Activated CD8-positive, alpha-beta memory T cell treated with anti-CD3 and anti-CD28 coated beads for 24 hours (primary cell): ENCODE measurements at regions not wholly inside any gene's neighbourhood (a gene's known extent, or its start where the extent isn't known, plus 50 kb on each side); places are given as distances from the start of the nearest gene placed in this dataset.
"Not testable (repeated sequence)": the region's sequence is repeated elsewhere in the genome, so short reads cannot be mapped to it uniquely, and the experiment has no call there.

Experiments
- DNase-seq: peaks from one replicate; pipeline ENCODE4 v3.0.0-alpha.2; 2020

- no peak for DNase-seq
These were observed 465.8 kb upstream of the ANO5 start for GRCh38 chr11:21727102-21727501.

- DNase-seq: no peak
These were observed 456.5 kb upstream of the ANO5 start for GRCh38 chr11:21736404-21736803.

GRCh38 chr11:21752475-21753243 lies 440.2 kb upstream of the ANO5 start:
- DNase-seq: peak; percentile 56

- DNase-seq: not testable (repeated sequence)
These were observed 439.6 kb upstream of the ANO5 start for GRCh38 chr11:21753244-21753767.

DNA sequence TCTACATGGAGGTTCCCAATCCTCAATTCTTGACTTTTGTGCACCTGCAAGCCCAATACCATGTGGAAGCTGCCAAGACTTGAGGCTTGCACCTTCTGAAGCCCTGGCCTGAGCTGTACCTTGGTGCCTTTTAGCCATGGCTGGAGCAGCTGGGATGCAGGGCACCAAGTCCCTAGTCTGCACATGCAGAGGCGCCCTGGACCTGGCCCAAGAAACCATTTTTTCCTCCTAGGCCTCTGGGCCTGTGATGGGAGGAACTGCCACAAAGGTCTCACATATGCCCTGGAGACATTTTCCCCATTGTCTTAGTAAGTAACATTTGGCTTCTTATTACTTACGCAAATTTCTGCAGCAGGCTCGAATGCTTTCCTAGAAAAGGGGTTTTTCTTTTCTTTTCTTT lies 431.9 kb upstream of the ANO5 start:
- DNase-seq: no peak

- DNase-seq: no peak
These were observed 424.5 kb upstream of the ANO5 start for GRCh38 chr11:21768388-21768787.

DNA sequence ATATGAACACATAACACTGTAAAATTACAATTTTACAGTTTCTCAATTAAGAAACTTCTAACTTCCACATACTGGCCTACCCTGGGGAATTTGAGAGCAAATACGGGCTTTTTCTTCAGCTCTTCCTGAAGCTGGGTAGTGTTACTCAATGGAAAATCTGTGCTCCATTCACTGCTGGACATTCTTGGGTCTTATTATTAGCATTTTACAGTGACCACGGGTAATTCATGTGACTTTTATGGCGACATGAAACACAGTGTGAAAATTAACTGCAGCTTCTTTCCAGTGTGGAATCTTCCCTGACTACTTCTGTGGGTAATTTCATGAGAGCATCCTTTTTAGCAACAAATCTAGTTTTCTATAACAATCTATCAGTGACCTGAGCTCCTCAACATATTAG lies 423.7 kb upstream of the ANO5 start:
- DNase-seq: no peak

DNA sequence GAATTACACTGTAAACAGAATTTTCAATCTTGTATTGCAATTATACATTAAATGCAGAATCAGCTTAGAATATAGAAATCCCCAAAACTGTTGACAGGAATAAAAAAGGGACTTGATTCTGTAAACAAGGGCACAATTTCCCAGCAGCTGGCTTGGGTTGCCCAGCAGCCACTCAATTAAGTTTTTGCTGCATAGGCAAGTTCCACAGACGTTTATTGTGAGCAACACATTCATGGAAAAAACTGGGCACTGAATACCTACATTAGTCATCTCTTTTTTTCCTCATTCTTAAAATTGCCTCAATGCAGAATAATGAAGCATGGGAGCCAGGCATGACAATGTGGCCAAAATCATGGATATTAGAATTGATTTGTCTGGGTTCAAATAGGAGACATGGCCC lies 421.8 kb upstream of the ANO5 start:
- no peak for DNase-seq

GRCh38 chr11:21774212-21774611 lies 418.7 kb upstream of the ANO5 start:
- no peak for DNase-seq

DNA sequence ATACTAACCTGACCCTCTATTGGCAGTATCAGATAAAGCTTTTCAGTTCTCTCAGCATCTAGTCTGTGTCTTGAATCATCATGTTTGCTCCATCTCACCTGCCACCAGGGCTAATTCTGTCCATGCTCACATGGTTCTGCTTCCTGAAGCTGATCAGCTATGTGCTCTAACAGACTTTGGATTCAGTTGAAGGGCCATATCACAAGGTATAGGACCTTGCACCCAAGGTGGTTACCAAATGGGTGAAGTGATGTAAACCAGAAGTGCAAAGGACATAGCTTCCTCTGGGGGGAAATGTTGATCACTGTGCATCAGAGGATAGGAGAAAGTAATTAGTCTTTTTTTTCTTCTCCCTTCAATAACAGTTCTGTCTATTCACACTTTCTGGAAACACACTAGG lies 417.0 kb upstream of the ANO5 start:
- DNase-seq: no peak

DNA sequence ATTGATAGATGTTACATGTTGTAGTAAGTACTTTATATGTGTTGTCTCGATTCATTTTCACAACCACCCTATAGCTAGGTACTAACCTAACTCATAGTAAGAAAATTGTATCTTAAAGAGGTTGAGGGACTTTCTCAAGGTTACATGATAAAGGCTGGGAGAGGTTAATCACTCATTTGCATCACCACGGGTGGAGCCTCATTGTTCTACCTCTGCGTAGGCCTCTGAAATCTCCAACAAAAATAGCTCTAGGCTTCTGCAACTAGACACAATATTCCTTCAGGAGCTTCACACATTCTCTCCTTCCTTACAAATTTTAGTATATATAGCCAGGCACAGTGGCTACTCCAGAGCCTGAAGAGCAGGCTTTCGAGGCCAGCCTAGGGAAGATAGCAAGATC lies 408.9 kb upstream of the ANO5 start:
- no peak for DNase-seq

- no peak for DNase-seq
These were observed 407.5 kb upstream of the ANO5 start for GRCh38 chr11:21785351-21785750.

DNA sequence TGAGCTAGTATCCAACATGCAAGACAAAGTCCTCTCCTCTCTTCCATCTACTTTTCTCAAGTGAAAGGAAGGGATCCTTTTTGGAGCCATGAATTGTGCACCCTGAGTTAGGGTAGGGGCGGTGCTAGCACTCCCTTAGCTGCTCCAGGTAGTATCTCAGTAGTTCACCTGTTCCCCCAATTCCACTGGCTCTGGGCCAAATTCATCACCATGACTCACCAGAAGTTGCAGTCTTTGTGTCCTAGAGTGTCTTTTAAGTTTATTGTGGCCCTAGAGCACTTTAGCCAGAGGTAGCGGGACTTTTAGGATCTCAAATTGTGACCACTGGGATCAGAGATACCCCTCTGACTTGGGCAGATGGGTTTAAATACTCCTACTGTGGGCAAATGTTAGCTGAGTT lies 398.6 kb upstream of the ANO5 start:
- no peak for DNase-seq

DNA sequence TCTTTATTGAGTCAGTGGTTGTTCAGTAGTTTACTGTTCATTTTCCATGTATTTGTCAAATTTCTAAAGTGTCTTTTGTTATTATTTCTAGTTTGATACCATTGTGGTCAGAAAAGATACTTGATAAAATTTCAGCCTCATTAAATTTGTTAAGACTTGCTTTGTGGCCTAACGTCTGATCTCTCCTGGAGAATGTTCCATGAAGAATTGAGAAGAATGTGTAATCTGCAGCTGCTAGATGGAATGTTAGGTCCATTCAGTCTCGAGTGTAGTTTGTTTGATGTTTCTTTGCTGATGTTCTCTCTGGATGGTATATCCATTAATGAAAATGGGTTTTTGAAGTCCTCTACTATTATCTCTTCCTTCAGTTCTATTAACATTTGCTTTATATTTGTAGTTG lies 394.7 kb upstream of the ANO5 start:
- no peak for DNase-seq

- DNase-seq: not testable (repeated sequence)
These were observed 388.4 kb upstream of the ANO5 start for GRCh38 chr11:21804523-21804922.

- DNase-seq: no peak
These were observed 386.4 kb upstream of the ANO5 start for GRCh38 chr11:21806508-21806907.

GRCh38 chr11:21806947-21807346 lies 385.9 kb upstream of the ANO5 start:
- DNase-seq: no peak

DNA sequence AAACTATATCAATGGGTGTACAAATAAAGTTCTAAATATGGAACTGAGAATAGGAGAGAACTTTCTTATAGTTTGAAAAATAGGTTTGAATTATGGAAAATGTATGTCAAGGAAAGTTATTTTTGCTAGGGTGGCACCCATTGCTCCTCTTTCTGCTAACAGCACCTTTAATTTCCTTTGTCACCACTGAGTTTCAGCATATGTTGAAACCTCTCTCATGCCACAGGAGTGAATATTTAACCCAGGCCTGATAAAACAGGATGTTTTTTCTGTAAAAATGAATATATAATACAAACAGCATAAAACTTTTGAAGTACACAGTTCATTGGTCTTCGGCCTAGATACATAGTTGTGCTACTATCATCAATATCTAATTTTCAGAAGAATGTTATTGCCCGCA lies 385.5 kb upstream of the ANO5 start:
- DNase-seq: no peak

GRCh38 chr11:21810650-21811049 lies 382.2 kb upstream of the ANO5 start:
- DNase-seq: no peak

DNA sequence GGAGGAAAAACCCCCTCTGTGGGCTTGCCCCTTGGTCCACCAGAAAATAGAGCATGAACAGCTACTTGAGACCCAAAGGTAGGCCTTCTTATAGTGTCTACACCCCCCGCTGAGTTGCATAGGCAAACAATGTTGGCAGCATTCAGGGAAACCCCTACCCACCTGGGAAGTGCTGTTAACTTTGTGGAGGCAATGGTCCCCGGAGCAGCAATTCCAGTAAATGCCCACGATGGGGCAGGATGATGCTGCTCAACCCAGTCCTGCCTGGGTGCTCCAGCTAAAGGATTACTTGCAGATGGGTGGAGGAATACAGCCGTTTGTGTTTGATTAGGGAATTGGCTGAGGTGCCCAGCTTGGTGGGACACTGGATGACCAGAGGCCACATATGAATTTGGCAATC lies 381.3 kb upstream of the ANO5 start:
- no peak for DNase-seq

DNA sequence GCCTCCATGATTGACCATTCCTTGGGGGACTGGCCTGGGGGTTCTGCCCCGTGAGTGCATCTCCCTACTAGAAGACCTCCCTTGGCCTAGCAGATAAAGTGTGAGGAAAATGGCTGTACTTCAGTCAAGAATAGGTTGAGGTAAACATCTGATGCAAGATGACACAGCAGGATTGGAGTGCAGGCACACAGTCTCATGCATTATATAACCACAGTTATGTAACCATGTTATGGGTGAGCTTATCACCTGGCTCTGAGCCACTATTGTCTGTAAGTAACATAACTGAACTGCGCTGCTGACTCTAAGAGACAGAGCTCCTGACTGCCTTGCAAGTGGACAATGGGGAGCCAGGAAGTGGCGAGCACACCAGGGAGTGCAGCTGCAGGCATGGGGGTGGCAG lies 378.7 kb upstream of the ANO5 start:
- no peak for DNase-seq

GRCh38 chr11:21817696-21818095 lies 375.2 kb upstream of the ANO5 start:
- no peak for DNase-seq

DNA sequence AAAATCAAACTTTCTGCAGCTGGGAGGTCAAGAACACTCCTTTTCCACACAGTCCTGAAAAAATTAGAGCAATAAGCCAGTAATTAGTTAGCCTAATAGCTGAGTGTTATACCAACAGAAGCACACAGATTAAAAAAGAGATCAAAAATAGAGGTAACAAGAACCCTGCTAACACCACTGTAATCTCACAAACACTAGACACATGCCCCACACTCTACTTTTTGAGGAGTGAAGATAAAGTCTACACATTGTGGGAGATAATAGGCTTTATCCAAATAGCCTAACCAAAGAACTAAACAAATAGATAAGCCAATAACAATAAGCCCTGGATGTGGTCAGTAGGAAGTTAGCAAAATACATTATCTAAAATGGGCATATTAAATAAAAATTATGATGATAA lies 372.7 kb upstream of the ANO5 start:
- no peak for DNase-seq

DNA sequence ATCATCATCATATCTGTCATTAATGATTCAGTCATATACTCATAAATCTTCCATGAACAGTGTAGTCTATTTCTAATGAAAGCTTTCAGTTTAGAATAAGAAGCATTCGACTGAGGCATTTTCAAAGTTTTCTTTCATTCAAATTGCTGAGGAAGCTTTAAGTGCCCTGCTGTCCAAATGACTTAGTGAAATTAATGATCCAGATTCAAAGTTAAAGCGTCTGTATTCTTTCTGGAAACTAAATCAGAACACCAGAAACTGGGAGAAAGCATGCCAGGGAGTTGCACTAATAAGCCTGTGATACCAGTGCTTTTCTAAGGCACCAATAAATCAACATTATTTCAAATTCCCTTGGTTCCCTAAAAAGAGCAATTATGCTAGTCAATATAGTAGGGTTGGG lies 367.8 kb upstream of the ANO5 start:
- DNase-seq: no peak

- no peak for DNase-seq
These were observed 354.5 kb upstream of the ANO5 start for GRCh38 chr11:21838427-21838826.
